ENCODE measurements at regions not wholly inside any gene's neighbourhood (a gene's known extent, or its start where the extent isn't known, plus 50 kb on each side); places are given as distances from the start of the nearest gene placed in this dataset.
"Not testable (repeated sequence)": the region's sequence is repeated elsewhere in the genome, so short reads cannot be mapped to it uniquely, and the experiment has no call there.

GRCh38 chr10:80967357-80967756, 429.7 kb downstream of the SH2D4B start:
- not testable (repeated sequence) for TF ChIP-seq POLR2AphosphoS5 (IDR thresholded peaks at IDR 0.05; ENCODE audit: borderline replicate concordance, low read depth, low read length); EZH2 (IDR thresholded peaks at IDR 0.05)
